H1 (cell line): ENCODE measurements at regions not wholly inside any gene's neighbourhood (a gene's known extent, or its start where the extent isn't known, plus 50 kb on each side); places are given as distances from the start of the nearest gene placed in this dataset.

Experiments
- CTCF ChIA-PET: fragments of 300-600 bp; sonication (Branson Sonifier 250); formaldehyde crosslinking; loops from one replicate; lab custom pipeline; 2021; ENCODE audit not compliant: partially characterized antibody; lab: Charles Lee
- POLR2A ChIA-PET: fragments of 300-600 bp; sonication (Branson Sonifier 250); formaldehyde crosslinking; loops from one replicate; lab custom pipeline; 2021; ENCODE audit warnings: inconsistent platforms; ENCODE audit not compliant: partially characterized antibody; lab: Charles Lee
- DNase-seq, 2 experiments: peaks; one replicate each; pipeline versions ENCODE4 v3.0.0 to v3.0.0-alpha.2; 2010 to 2022; ENCODE audit warnings: low spot score in 2 of 2, low read depth in 1 of 2, mixed read lengths in 1 of 2
- FAIRE-seq: peaks from 2 replicates; lab custom pipeline; 2011; peaks lifted over from hg19 to GRCh38; lab: Jason Lieb, UNC
- H2AFZ ChIP-seq: 2 replicates; pipeline ENCODE4 v1.8.1; 2012; ENCODE audit warnings: low read length, inconsistent platforms
- H2AK5ac ChIP-seq: 2 replicates; pipeline ENCODE4 v1.6.1; 2013; ENCODE audit warnings: low read depth, low read length
- H2BK120ac ChIP-seq: replicated peaks from 2 replicates; pipeline ENCODE3; 2013; ENCODE audit warnings: low read depth, low read length, inconsistent platforms
- H2BK12ac ChIP-seq: 2 replicates; pipeline ENCODE4 v1.6.1; 2013; ENCODE audit warnings: low read depth, low read length
- H2BK15ac ChIP-seq: 2 replicates; pipeline ENCODE4 v1.6.1; 2013; ENCODE audit warnings: low read length
- H2BK20ac ChIP-seq: 2 replicates; pipeline ENCODE4 v1.6.1; 2013; ENCODE audit warnings: low read length
- H2BK5ac ChIP-seq: 2 replicates; pipeline ENCODE4 v1.6.1; 2013; ENCODE audit warnings: low read depth, low read length
- H3K14ac ChIP-seq: 2 replicates; pipeline ENCODE4 v1.6.1; 2013; ENCODE audit warnings: inconsistent platforms; ENCODE audit not compliant: insufficient read length
- H3K18ac ChIP-seq: 2 replicates; pipeline ENCODE4 v1.6.1; 2013; ENCODE audit warnings: low read length; ENCODE audit errors: extremely low read depth
- H3K23ac ChIP-seq: 2 replicates; pipeline ENCODE4 v1.6.1; 2013; ENCODE audit warnings: inconsistent platforms; ENCODE audit not compliant: insufficient read length
- H3K23me2 ChIP-seq: 2 replicates; pipeline ENCODE4 v1.6.1; 2013; ENCODE audit warnings: low read depth, low read length
- H3K27ac ChIP-seq: 2 replicates; pipeline ENCODE4 v1.6.1; 2011; ENCODE audit warnings: low read depth, low read length, inconsistent platforms
- H3K27me3 ChIP-seq, 4 experiments: replicated peaks in 1 of 4; 1 replicate in 1 of 4; 2 replicates in 3 of 4; pipeline versions ENCODE4 v1.6.1 to v1.8.1; 2011 to 2013; ENCODE audit warnings: low read length in 3 of 4, mild to moderate bottlenecking in 3 of 4, inconsistent platforms in 2 of 4, mixed read lengths in 2 of 4, moderate library complexity in 1 of 4; ENCODE audit not compliant: control insufficient read depth in 3 of 4, insufficient read depth in 3 of 4; ENCODE audit errors: extremely low read depth in 1 of 4
- H3K36me3 ChIP-seq, 4 experiments: 2 replicates each; pipeline versions ENCODE4 v1.6.1 to v1.8.1; 2011 to 2013; ENCODE audit warnings: mild to moderate bottlenecking in 4 of 4, low read length in 3 of 4, moderate library complexity in 2 of 4, control low read depth in 1 of 4, inconsistent platforms in 1 of 4; ENCODE audit not compliant: insufficient read depth in 4 of 4, control insufficient read depth in 2 of 4
- H3K4ac ChIP-seq: replicated peaks from 2 replicates; pipeline ENCODE3; 2013; ENCODE audit warnings: low read length, low read depth, mixed read lengths, inconsistent platforms; ENCODE audit not compliant: insufficient read length
- H3K4me1 ChIP-seq, 4 experiments: replicated peaks in 1 of 4; 1 replicate in 1 of 4; 2 replicates in 3 of 4; pipeline versions ENCODE4 v1.6.1 to v1.8.1; 2011 to 2013; ENCODE audit warnings: low read length in 3 of 4, inconsistent platforms in 2 of 4, mixed read lengths in 1 of 4; ENCODE audit not compliant: insufficient read depth in 4 of 4, control insufficient read depth in 3 of 4
- H3K4me2 ChIP-seq, 2 experiments: 2 replicates each; pipeline versions ENCODE4 v1.6.1 to v1.8.1; 2011 to 2013; ENCODE audit warnings: low read depth in 2 of 2, low read length in 2 of 2, control low read depth in 1 of 2, inconsistent platforms in 1 of 2, mild to moderate bottlenecking in 1 of 2; ENCODE audit not compliant: insufficient read depth in 1 of 2
- H3K4me3 ChIP-seq, 4 experiments: fragments of 200-600, 300-600 bp in 1 of 4; sonication (generic), shearing (Covaris generic), sonication (Bioruptor Twin) in 1 of 4; 2 replicates each; pipeline versions ENCODE4 v1.5.1 to v1.8.1; 2011 to 2016; ENCODE audit warnings: low read length in 4 of 4, low read depth in 3 of 4, control low read depth in 2 of 4, inconsistent platforms in 2 of 4, mild to moderate bottlenecking in 2 of 4, mixed read lengths in 1 of 4, moderate library complexity in 1 of 4; ENCODE audit not compliant: insufficient read depth in 2 of 4; ENCODE audit errors: extremely low read depth in 1 of 4
- H3K56ac ChIP-seq: replicated peaks from 2 replicates; pipeline ENCODE3; 2013; ENCODE audit warnings: low read depth, mild to moderate bottlenecking, mixed read lengths, low read length, inconsistent platforms; ENCODE audit not compliant: insufficient read length
- H3K79me1 ChIP-seq: 2 replicates; pipeline ENCODE4 v1.6.1; 2013; ENCODE audit warnings: low read depth, low read length, control low read depth
- H3K79me2 ChIP-seq, 2 experiments: 2 replicates each; pipeline versions ENCODE4 v1.6.1 to v1.8.1; 2012 to 2013; ENCODE audit warnings: low read length in 2 of 2, mild to moderate bottlenecking in 2 of 2, inconsistent platforms in 1 of 2; ENCODE audit not compliant: insufficient read depth in 2 of 2, control insufficient read depth in 1 of 2
- H3K9ac ChIP-seq, 4 experiments: replicated peaks in 1 of 4; 1 replicate in 1 of 4; 2 replicates in 3 of 4; pipeline versions ENCODE4 v1.6.1 to v1.8.1; 2011 to 2013; ENCODE audit warnings: low read depth in 3 of 4, low read length in 3 of 4, control low read depth in 2 of 4, mild to moderate bottlenecking in 2 of 4, moderate library complexity in 2 of 4, inconsistent platforms in 1 of 4; ENCODE audit errors: extremely low read depth in 1 of 4
- H3K9me3 ChIP-seq, 2 experiments: 2 replicates each; pipeline versions ENCODE4 v1.6.1 to v1.8.1; 2012 to 2013; ENCODE audit warnings: mild to moderate bottlenecking in 2 of 2, moderate library complexity in 2 of 2, control low read depth in 1 of 2, inconsistent platforms in 1 of 2, low read depth in 1 of 2, low read length in 1 of 2, mixed read lengths in 1 of 2; ENCODE audit not compliant: insufficient read depth in 2 of 2
- H4K20me1 ChIP-seq, 2 experiments: replicated peaks in 1 of 2; 2 replicates each; pipeline versions ENCODE3 to v1.8.1; 2011 to 2013; ENCODE audit warnings: inconsistent platforms in 2 of 2, low read length in 2 of 2, mild to moderate bottlenecking in 1 of 2; ENCODE audit not compliant: insufficient read depth in 2 of 2, control insufficient read depth in 1 of 2
- H4K5ac ChIP-seq: 2 replicates; pipeline ENCODE4 v1.6.1; 2013; ENCODE audit warnings: low read length, low read depth, mixed read lengths, inconsistent platforms; ENCODE audit not compliant: insufficient read length
- H4K8ac ChIP-seq: 2 replicates; pipeline ENCODE4 v1.8.0; 2013; ENCODE audit warnings: mild to moderate bottlenecking, moderate library complexity, low read length, inconsistent platforms; ENCODE audit not compliant: insufficient read depth; ENCODE audit errors: extremely low read depth
- H4K91ac ChIP-seq: replicated peaks from 2 replicates; pipeline ENCODE3; 2013; ENCODE audit warnings: low read length, mixed read lengths, inconsistent platforms; ENCODE audit not compliant: insufficient read length
- BCL11A ChIP-seq, 2 experiments: IDR thresholded peaks; one replicate each; pipeline ENCODE4 v1.6.1; 2011; ENCODE audit warnings: low read depth in 2 of 2, low read length in 2 of 2, mild to moderate bottlenecking in 2 of 2
- BRCA1 ChIP-seq: IDR thresholded peaks from 2 replicates; pipeline ENCODE4 v1.6.1; 2012; ENCODE audit warnings: low read depth, low read length, improper control_type of control experiment
- KDM1A ChIP-seq: fragments of 200-600, 300-600 bp; sonication (generic); IDR thresholded peaks from 2 replicates; pipeline ENCODE4 v1.7.1; 2016; ENCODE audit warnings: mild to moderate bottlenecking, low read length, borderline replicate concordance
- NRF1 ChIP-seq: IDR thresholded peaks from 2 replicates; pipeline ENCODE4 v1.6.1; 2011; ENCODE audit warnings: mild to moderate bottlenecking, low read depth, low read length, improper control_type of control experiment
- RNF2 ChIP-seq: fragments of 200-900, 300-1000 bp; sonication (generic); IDR thresholded peaks from 2 replicates; pipeline ENCODE4 v1.7.1; 2016; ENCODE audit warnings: borderline replicate concordance, low read depth, mild to moderate bottlenecking, antibody characterized with exemption, low read length; ENCODE audit not compliant: poor library complexity, severe bottlenecking; ENCODE audit errors: missing control alignments
- SIX5 ChIP-seq: IDR thresholded peaks from 2 replicates; pipeline ENCODE4 v1.6.1; 2011; ENCODE audit warnings: mild to moderate bottlenecking, low read depth, low read length
- SUZ12 ChIP-seq: fragments of 200-600 bp; sonication (generic); IDR thresholded peaks from 2 replicates; pipeline ENCODE4 v1.6.1; 2012; ENCODE audit warnings: mild to moderate bottlenecking, inconsistent platforms, low read length, moderate library complexity, mixed read lengths
- TBP ChIP-seq: IDR thresholded peaks from 2 replicates; pipeline ENCODE4 v1.6.1; 2011; ENCODE audit warnings: low read depth, low read length, improper control_type of control experiment
- TCF12 ChIP-seq: IDR thresholded peaks from 2 replicates; pipeline ENCODE4 v1.6.1; 2011; ENCODE audit warnings: low read depth, mild to moderate bottlenecking, low read length
- YY1 ChIP-seq: IDR thresholded peaks from 2 replicates; pipeline ENCODE4 v1.6.1; 2011; ENCODE audit warnings: low read depth, mild to moderate bottlenecking, low read length
- WGBS, 2 experiments: shearing (Covaris generic) in 1 of 2; methylation state at CpG; one replicate each; pipeline versions ENCODE4 v1.1.6 to v1.1.7; 2013 to 2015; ENCODE audit warnings: low lambda C conversion rate in 2 of 2, mixed read lengths in 2 of 2, inconsistent platforms in 1 of 2, low coverage in 1 of 2, missing lambda C conversion rate in 1 of 2; ENCODE audit not compliant: insufficient replicate concordance in 2 of 2, insufficient coverage in 1 of 2, insufficient read length in 1 of 2; ENCODE audit errors: extremely low coverage in 1 of 2, missing lambda C conversion rate in 1 of 2; 5-methylcytosine and 5-hydroxymethylcytosine counted together
- TF ChIP-seq, protein P1 (sequence below): IDR thresholded peaks from 2 replicates; pipeline ENCODE4 v1.6.1; 2012; ENCODE audit warnings: low read length, inconsistent platforms

DNA sequence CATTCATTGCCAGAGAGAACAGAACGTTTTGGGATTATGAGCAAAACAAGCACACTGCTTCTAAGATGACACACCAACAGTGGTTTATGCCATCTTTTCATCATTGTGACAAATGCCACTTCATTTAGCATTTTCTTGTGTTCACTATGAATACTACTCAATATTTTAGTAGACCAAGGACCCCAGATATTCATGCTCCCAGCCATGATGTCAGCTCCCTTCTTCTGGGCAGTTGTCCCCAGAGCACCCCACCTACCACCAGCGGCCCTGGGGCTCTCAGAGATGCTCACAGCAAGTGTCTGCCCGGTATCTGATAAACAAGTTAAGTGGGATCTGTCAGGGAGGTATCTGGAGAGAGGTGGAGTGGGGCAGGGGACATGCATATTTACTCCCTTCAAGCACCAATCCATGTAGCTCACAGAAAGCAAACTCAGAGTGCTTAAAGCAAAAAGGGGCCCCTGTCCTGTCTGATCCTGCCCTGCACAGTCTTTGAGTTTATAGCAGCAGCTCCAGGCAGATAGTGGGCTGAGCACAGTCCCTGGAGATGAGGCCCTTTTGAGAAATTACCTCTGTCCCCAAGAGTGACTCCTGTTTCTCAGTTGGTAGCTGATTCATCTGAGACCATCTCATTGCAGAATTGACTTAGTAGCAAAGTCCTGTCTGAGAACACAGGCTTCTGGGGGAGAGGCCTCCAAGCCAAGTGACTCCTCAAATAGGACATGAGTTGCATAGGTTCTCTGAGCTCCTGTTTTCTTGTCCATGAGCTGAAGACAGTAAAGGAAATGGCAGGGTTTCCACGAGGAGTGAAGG is 281.8 kb upstream of the KLF6 start:
- H4K20me1 ChIP-seq: no peaks in the 10 kb centered on the region
- no peaks in the 10 kb centered on the region for H3K9me3 ChIP-seq
- no peak overlapping the region for H3K18ac ChIP-seq
- no peak overlapping the region for H4K91ac ChIP-seq
- H3K4me1 ChIP-seq: no peaks in the 10 kb centered on the region
- no peak overlapping the region for H2BK120ac ChIP-seq
- no peak for DNase-seq
- FAIRE-seq: no peak
- no peak overlapping the region for H3K4me2 ChIP-seq
- no peak overlapping the region for H3K4ac ChIP-seq
- H3K27ac ChIP-seq: no peak overlapping the region
- no peaks in the 10 kb centered on the region for H3K79me2 ChIP-seq
- no peaks in the 10 kb centered on the region for H3K27me3 ChIP-seq
- no peaks in the 10 kb centered on the region for H3K36me3 ChIP-seq
- no peak overlapping the region for H3K56ac ChIP-seq
- no peak overlapping the region for H3K4me3 ChIP-seq
- no peak overlapping the region for H2BK5ac ChIP-seq
- ChIA-PET CTCF (no interaction called here), POLR2A (no interaction called here)
- H4K8ac ChIP-seq: no peak overlapping the region
- H3K14ac ChIP-seq: no peak overlapping the region
- peaks cover 2% of the 10 kb centered on the region; the same call in 1 of the 2 replicates for H3K23me2 ChIP-seq
- no peak overlapping the region for H2BK12ac ChIP-seq
- no peak overlapping the region for H2AK5ac ChIP-seq
- no peak overlapping the region for H2BK20ac ChIP-seq
- no peak overlapping the region for H3K9ac ChIP-seq
- no peak overlapping the region for H2BK15ac ChIP-seq
- no peaks in the 10 kb centered on the region for H3K79me1 ChIP-seq
- no peak overlapping the region for H4K5ac ChIP-seq
- H3K23ac ChIP-seq: no peak overlapping the region
- WGBS, 2 experiments: 98% methylated on average over 4 of the region's 4 CpGs; no CpG with 5 or more reads in 1 of the 2 experiments
- no peak overlapping the region for H2AFZ ChIP-seq
- TF ChIP-seq BRCA1 (no peak), NRF1 (no peak), TBP (no peak), KDM1A (no peak), SUZ12 (no peak), RNF2 (no peak), BCL11A (IDR thresholded peaks at IDR 0.05; ENCODE audit: low read depth in 2 of 2, low read length in 2 of 2) (no peak), YY1 (no peak), SIX5 (no peak), TCF12 (no peak)
- TF ChIP-seq, protein P1, sequence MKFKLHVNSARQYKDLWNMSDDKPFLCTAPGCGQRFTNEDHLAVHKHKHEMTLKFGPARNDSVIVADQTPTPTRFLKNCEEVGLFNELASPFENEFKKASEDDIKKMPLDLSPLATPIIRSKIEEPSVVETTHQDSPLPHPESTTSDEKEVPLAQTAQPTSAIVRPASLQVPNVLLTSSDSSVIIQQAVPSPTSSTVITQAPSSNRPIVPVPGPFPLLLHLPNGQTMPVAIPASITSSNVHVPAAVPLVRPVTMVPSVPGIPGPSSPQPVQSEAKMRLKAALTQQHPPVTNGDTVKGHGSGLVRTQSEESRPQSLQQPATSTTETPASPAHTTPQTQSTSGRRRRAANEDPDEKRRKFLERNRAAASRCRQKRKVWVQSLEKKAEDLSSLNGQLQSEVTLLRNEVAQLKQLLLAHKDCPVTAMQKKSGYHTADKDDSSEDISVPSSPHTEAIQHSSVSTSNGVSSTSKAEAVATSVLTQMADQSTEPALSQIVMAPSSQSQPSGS: no peak
